Adrenal gland (tissue), 9 donors: ENCODE measurements at regions not wholly inside any gene's neighbourhood (a gene's known extent, or its start where the extent isn't known, plus 50 kb on each side); places are given as distances from the start of the nearest gene placed in this dataset.

Experiments
- DNase-seq, 7 donors: peaks; one replicate each; pipeline ENCODE4 v3.0.0-alpha.2; 2019 to 2020
- H3K27ac ChIP-seq, 5 donors: fragments of 200-600 bp; sonication (generic) in 4 of 5; 1 replicate in 3 of 5; 2 replicates in 2 of 5; pipeline versions ENCODE4 v1.5.1 to v1.8.0; 2016 to 2020; ENCODE audit warnings: mild to moderate bottlenecking in 1 of 5
- H3K27me3 ChIP-seq: fragments of 200-600 bp; 2 replicates; pipeline ENCODE4 v1.8.0; 2021
- H3K36me3 ChIP-seq, 2 donors: fragments of 200-600 bp; replicated peaks in 1 of 2; 1 replicate in 1 of 2; 2 replicates in 1 of 2; pipeline versions ENCODE4 v1.5.1 to v1.8.0; 2018 to 2022
- H3K4me1 ChIP-seq, 2 donors: fragments of 200-600 bp; replicated peaks in 1 of 2; 1 replicate in 1 of 2; 2 replicates in 1 of 2; pipeline versions ENCODE4 v1.5.1 to v1.8.0; 2018 to 2021
- H3K4me3 ChIP-seq, 4 donors: fragments of 200-600 bp; sonication (generic) in 3 of 4; one replicate each; pipeline ENCODE4 v1.5.1; 2016 to 2018
- H3K9me3 ChIP-seq, 3 donors: fragments of 200-600 bp; sonication (generic) in 1 of 3; replicated peaks in 1 of 3; 1 replicate in 2 of 3; 2 replicates in 1 of 3; pipeline versions ENCODE4 v1.5.1 to v1.8.0; 2016 to 2021
- CTCF ChIP-seq, 6 experiments: fragments of 450-650 bp in 4 of 6; fragments of 200-600 bp in 2 of 6; sonication (generic) in 1 of 6; IDR thresholded peaks; 1 replicate in 5 of 6; 2 replicates in 1 of 6; pipeline versions ENCODE4 v1.5.1 to v1.8.0; 2016 to 2021; ENCODE audit warnings: antibody characterized with exemption in 6 of 6, mild to moderate bottlenecking in 2 of 6, moderate library complexity in 1 of 6
- POLR2A ChIP-seq, 2 donors: fragments of 450-650 bp; IDR thresholded peaks; one replicate each; pipeline ENCODE4 v1.6.1; 2017; ENCODE audit warnings: antibody characterized with exemption in 2 of 2, mild to moderate bottlenecking in 2 of 2, moderate library complexity in 1 of 2
- WGBS, 4 donors: extraction: QIAGEN DNeasy Blood & Tissue Kit in 2 of 4; methylation state at CpG; one replicate each; pipeline versions ENCODE4 v1.1.5 to v1.1.7; 2013 to 2017; 5-methylcytosine and 5-hydroxymethylcytosine counted together
- intact Hi-C, 2 donors: fragments of 100-400 bp; cut with DNase I; formaldehyde crosslinking; loops; one replicate each; pipeline versions ENCODE4 v1.14.1 to v1.15.0; 2022 to 2023
- donor health status: healthy with polysubstance abuse.
- donor health status: Bipolar disorder and iron deficiency.
- donor health status: DM: yes; HTN: yes; CAD: no.
- donor health status: DM: no; HTN: no; CAD: no.
- donor health status: DM: no; HTN: no; CAD: no.

DNA sequence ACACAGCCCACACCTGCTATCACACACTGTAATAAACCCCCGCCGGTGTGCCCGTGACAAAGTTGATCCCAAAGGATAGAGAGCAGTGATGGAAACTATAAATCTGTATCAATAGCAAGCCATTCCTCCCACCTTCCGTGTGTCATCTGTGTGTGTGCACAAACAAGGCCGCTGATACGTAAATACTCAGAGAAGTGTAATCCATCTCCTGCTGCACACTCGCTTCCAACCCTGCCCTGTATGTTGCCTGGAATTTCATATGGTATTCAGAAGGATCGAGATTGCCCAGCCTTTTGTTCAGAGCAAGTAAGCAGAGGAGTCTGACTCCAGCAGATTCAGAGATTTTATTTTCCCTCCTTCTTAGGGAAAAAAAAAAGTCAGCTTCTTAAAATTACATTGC lies 581.1 kb upstream of the ZFHX3 start:
- DNase-seq: no peak
- WGBS, 4 donors: 77 to 87% (median 81%) methylated on average over 8 of the region's 8 CpGs
- H3K36me3 ChIP-seq: no peaks in the 10 kb centered on the region
- no peak overlapping the region for H3K27ac ChIP-seq
- intact Hi-C loops: no loop called here
- H3K4me3 ChIP-seq: no peak overlapping the region
- TF ChIP-seq CTCF (IDR thresholded peaks at IDR 0.05) (no peak), POLR2A (IDR thresholded peaks at IDR 0.05) (no peak)
- H3K27me3 ChIP-seq: no peaks in the 10 kb centered on the region
- H3K4me1 ChIP-seq: no peaks in the 10 kb centered on the region
- no peaks in the 10 kb centered on the region for H3K9me3 ChIP-seq

- no peak for DNase-seq
- Histone ChIP-seq H3K27ac (no peak overlapping the region), H3K4me1 (no peaks in the 10 kb centered on the region), H3K27me3 (peaks cover 5% of the 10 kb centered on the region), H3K9me3 (no peaks in the 10 kb centered on the region), H3K4me3 (no peak overlapping the region), H3K36me3 (no peaks in the 10 kb centered on the region)
- no peak for TF ChIP-seq CTCF (IDR thresholded peaks at IDR 0.05)
- no peak for TF ChIP-seq POLR2A (IDR thresholded peaks at IDR 0.05)
- WGBS, 4 donors: 85 to 94% (median 88%) methylated on average over 4 of the region's 4 CpGs
- intact Hi-C loops: no loop called here
Measured at GRCh38 chr16:73617738-73618137, 569.8 kb upstream of the ZFHX3 start.

DNA sequence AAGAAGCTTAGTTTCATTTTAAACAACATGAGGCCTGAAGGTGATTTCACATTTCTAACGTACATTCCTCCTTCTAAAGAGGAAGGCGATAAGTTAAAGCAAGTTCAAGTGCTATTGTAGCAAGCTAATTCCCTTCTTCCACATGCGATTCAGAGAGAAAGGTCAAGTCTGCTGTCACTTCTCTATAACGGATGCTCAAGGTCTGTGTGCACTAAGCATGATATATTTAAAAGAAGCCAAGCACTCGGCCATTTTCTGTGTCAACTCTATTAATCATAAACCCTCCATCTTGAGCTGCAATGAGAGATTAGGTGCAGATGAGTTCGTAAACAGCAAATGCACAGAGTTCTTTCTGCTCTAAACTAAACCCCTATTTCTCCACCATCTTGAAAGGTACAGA lies 568.8 kb upstream of the ZFHX3 start:
- peaks cover 11% of the 10 kb centered on the region for H3K27me3 ChIP-seq
- H3K27ac ChIP-seq: no peak overlapping the region
- TF ChIP-seq POLR2A (IDR thresholded peaks at IDR 0.05): no peak
- no peak for TF ChIP-seq CTCF (IDR thresholded peaks at IDR 0.05)
- H3K4me3 ChIP-seq: no peak overlapping the region
- no peaks in the 10 kb centered on the region for H3K4me1 ChIP-seq
- WGBS, 4 donors: 46 to 53% (median 50%) methylated on average over 6 of the region's 6 CpGs
- no peak for DNase-seq
- H3K9me3 ChIP-seq: no peaks in the 10 kb centered on the region
- intact Hi-C loops: no loop called here
- no peaks in the 10 kb centered on the region for H3K36me3 ChIP-seq

DNA sequence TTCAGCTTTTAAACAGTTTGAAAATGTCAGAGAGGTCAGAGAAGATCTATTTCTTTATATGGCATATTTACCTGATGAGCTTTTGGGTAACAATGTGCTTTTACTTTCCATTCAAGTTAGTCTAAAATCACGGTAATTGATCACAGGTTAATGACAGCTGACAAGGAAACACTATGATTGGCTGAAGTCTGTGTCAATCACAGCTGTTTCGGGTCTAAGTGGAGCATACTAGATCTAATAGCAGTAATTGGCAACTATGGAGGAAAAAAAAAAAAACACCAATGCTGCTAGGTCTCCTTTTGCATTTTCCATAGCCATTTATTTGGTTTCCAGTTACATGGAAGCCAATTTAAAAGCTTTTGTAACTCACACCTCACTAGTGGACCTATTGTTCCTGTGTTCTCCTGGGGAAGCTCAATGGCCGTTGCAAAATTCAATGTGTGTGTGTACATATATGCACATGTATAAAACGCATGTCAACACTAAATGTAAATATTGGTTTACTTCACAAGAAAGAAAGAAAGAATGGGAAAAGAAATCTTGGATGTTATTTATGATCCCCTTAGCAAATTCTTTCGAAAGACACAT lies 568.3 kb upstream of the ZFHX3 start:
- Histone ChIP-seq H3K4me1 (no peaks in the 10 kb centered on the region), H3K36me3 (no peaks in the 10 kb centered on the region), H3K27ac (no peak overlapping the region), H3K9me3 (no peaks in the 10 kb centered on the region), H3K4me3 (no peak overlapping the region), H3K27me3 (peaks cover 15% of the 10 kb centered on the region)
- TF ChIP-seq POLR2A (IDR thresholded peaks at IDR 0.05): no peak
- no peak for TF ChIP-seq CTCF (IDR thresholded peaks at IDR 0.05)
- 75 to 87% (median 84%) methylated on average over 5 of the region's 5 CpGs for WGBS, 4 donors
- DNase-seq: no peak
- intact Hi-C loops: no loop called here
